Loucy (cell line): ENCODE measurements at regions not wholly inside any gene's neighbourhood (a gene's known extent, or its start where the extent isn't known, plus 50 kb on each side); places are given as distances from the start of the nearest gene placed in this dataset.

ENCODE experiments used
- H2AFZ ChIP-seq: fragments of 200-600 bp; sonication (generic); 2 replicates; pipeline ENCODE4 v1.6.0; 2016; ENCODE audit warnings: antibody characterized with exemption, mild to moderate bottlenecking, low read length, moderate library complexity
- H3F3A ChIP-seq: fragments of 200-600 bp; 2 replicates; pipeline ENCODE4 v1.6.0; 2016; ENCODE audit warnings: antibody characterized with exemption, low read depth, mild to moderate bottlenecking
- H3K27me3 ChIP-seq: fragments of 200-600 bp; sonication (generic); 2 replicates; pipeline ENCODE4 v1.6.1; 2014; ENCODE audit warnings: low read length, mild to moderate bottlenecking; ENCODE audit not compliant: insufficient read depth, poor library complexity, severe bottlenecking
- H3K36me3 ChIP-seq: fragments of 200-600 bp; sonication (generic); 2 replicates; pipeline ENCODE4 v1.6.1; 2016; ENCODE audit warnings: low read length; ENCODE audit not compliant: insufficient read depth
- H3K4me1 ChIP-seq: fragments of 200-600 bp; sonication (generic); 2 replicates; pipeline ENCODE4 v1.5.1; 2014; ENCODE audit warnings: low read length, mild to moderate bottlenecking; ENCODE audit not compliant: insufficient read depth, poor library complexity, severe bottlenecking
- H3K4me2 ChIP-seq: fragments of 200-600 bp; sonication (generic); 2 replicates; pipeline ENCODE4 v1.6.0; 2014; ENCODE audit warnings: antibody characterized with exemption, low read length, low read depth, mild to moderate bottlenecking; ENCODE audit not compliant: poor library complexity, severe bottlenecking
- H3K4me3 ChIP-seq: fragments of 200-600 bp; sonication (generic); 2 replicates; pipeline ENCODE4 v1.5.1; 2014; ENCODE audit warnings: low read length, mild to moderate bottlenecking, mixed read lengths; ENCODE audit not compliant: poor library complexity, severe bottlenecking
- H3K79me2 ChIP-seq: fragments of 200-600 bp; sonication (generic); 2 replicates; pipeline ENCODE4 v1.6.1; 2014; ENCODE audit warnings: low read length; ENCODE audit not compliant: insufficient read depth
- H3K9ac ChIP-seq: fragments of 200-600 bp; sonication (generic); 2 replicates; pipeline ENCODE4 v1.6.0; 2014; ENCODE audit warnings: mild to moderate bottlenecking, low read depth, low read length, moderate library complexity; ENCODE audit not compliant: poor library complexity, severe bottlenecking
- H3K9me2 ChIP-seq: fragments of 200-600 bp; sonication (generic); replicated peaks from 2 replicates; pipeline ENCODE4 v1.6.1; 2016; ENCODE audit warnings: low read depth, low read length, mixed read lengths
- H3K9me3 ChIP-seq: fragments of 200-600 bp; sonication (generic); 2 replicates; pipeline ENCODE4 v1.6.1; 2014; ENCODE audit warnings: mild to moderate bottlenecking, antibody characterized with exemption, low read length, low read depth; ENCODE audit not compliant: insufficient read depth
- H4K20me1 ChIP-seq: fragments of 200-600 bp; sonication (generic); 2 replicates; pipeline ENCODE4 v1.6.0; 2014; ENCODE audit warnings: antibody characterized with exemption, low read length, mild to moderate bottlenecking; ENCODE audit not compliant: insufficient read depth, poor library complexity, severe bottlenecking
- CTCF ChIP-seq: fragments of 200-600 bp; sonication (generic); conservative IDR thresholded peaks from 2 replicates; pipeline ENCODE4 v1.5.1; 2014; ENCODE audit warnings: mild to moderate bottlenecking, antibody characterized with exemption, low read length
- EZH2phosphoT487 ChIP-seq: fragments of 200-600 bp; IDR thresholded peaks from 2 replicates; pipeline ENCODE4 v1.6.1; 2018; ENCODE audit warnings: antibody characterized with exemption, mild to moderate bottlenecking, moderate library complexity, borderline replicate concordance

- no peak overlapping the region for H3K9ac ChIP-seq
- H4K20me1 ChIP-seq = no peaks in the 10 kb centered on the region
- H3K9me3 ChIP-seq = no peaks in the 10 kb centered on the region
- H2AFZ ChIP-seq = no peak overlapping the region
- H3K9me2 ChIP-seq = no peaks in the 10 kb centered on the region
- no peaks in the 10 kb centered on the region for H3F3A ChIP-seq
- H3K4me2 ChIP-seq = no peak overlapping the region
- H3K36me3 ChIP-seq = no peaks in the 10 kb centered on the region
- no peaks in the 10 kb centered on the region for H3K27me3 ChIP-seq
- H3K4me1 ChIP-seq = no peaks in the 10 kb centered on the region
- H3K4me3 ChIP-seq = no peak overlapping the region
- H3K79me2 ChIP-seq = no peaks in the 10 kb centered on the region
- TF ChIP-seq EZH2phosphoT487 (no peak), CTCF (no peak)
These were observed 840.4 kb upstream of the WWC1 start for GRCh38 chr5:167451076-167451475.

GRCh38 chr5:167452136-167452535 is 839.3 kb upstream of the WWC1 start:
- H3K4me1 ChIP-seq = no peaks in the 10 kb centered on the region
- H3K9me3 ChIP-seq = no peaks in the 10 kb centered on the region
- no peak for TF ChIP-seq EZH2phosphoT487
- no peak for TF ChIP-seq CTCF

GRCh38 chr5:167453246-167454030 is 838.0 kb upstream of the WWC1 start:
- Histone ChIP-seq H3K4me2 (no peak overlapping the region), H3K9me2 (no peaks in the 10 kb centered on the region), H4K20me1 (no peaks in the 10 kb centered on the region), H3K9ac (no peak overlapping the region), H2AFZ (no peak overlapping the region), H3F3A (no peaks in the 10 kb centered on the region), H3K4me3 (no peak overlapping the region), H3K9me3 (no peaks in the 10 kb centered on the region), H3K4me1 (no peaks in the 10 kb centered on the region), H3K79me2 (no peaks in the 10 kb centered on the region), H3K27me3 (no peaks in the 10 kb centered on the region), H3K36me3 (no peaks in the 10 kb centered on the region)
- no peak for TF ChIP-seq CTCF
- TF ChIP-seq EZH2phosphoT487 = no peak

More at GRCh38 chr5:167452136-167452535, 839.3 kb upstream of the WWC1 start:
- no peaks in the 10 kb centered on the region for H3K27me3 ChIP-seq
- H3K9ac ChIP-seq = no peak overlapping the region
- no peak overlapping the region for H3K4me3 ChIP-seq
- H3K36me3 ChIP-seq = no peaks in the 10 kb centered on the region
- H3K79me2 ChIP-seq = no peaks in the 10 kb centered on the region
- H4K20me1 ChIP-seq = no peaks in the 10 kb centered on the region
- H3K9me2 ChIP-seq = no peaks in the 10 kb centered on the region
- no peak overlapping the region for H3K4me2 ChIP-seq
- H2AFZ ChIP-seq = no peak overlapping the region
- no peaks in the 10 kb centered on the region for H3F3A ChIP-seq
